Activated naive CD8-positive, alpha-beta T cell treated with anti-CD3 and anti-CD28 coated beads, Interleukin-2, amount 10 ng/mL, durations not matched to agents 7 days and 5 days (primary cell): ENCODE measurements at regions not wholly inside any gene's neighbourhood (a gene's known extent, or its start where the extent isn't known, plus 50 kb on each side); places are given as distances from the start of the nearest gene placed in this dataset.

ENCODE experiments used
- ATAC-seq: fragments of 150-1000 bp; cut with Tn5 transposase; one replicate; pipeline ENCODE4 v1.10.0; 2021; ENCODE audit warnings: low read depth, moderate library complexity
- POLR2A ChIA-PET: fragments of 350-600 bp; sonication (Branson Sonifier 250); formaldehyde crosslinking; loops from one replicate; lab custom pipeline; 2021; ENCODE audit warnings: antibody characterized with exemption; lab: Charles Lee
- DNase-seq: peaks from one replicate; pipeline ENCODE4 v3.0.0; 2021
- H3K27ac Mint-ChIP-seq: one replicate; pipeline ENCODE4 v1.8.0; 2022; ENCODE audit warnings: mild to moderate bottlenecking, mixed read lengths
- H3K27me3 Mint-ChIP-seq: one replicate; pipeline ENCODE4 v1.8.0; 2022; ENCODE audit warnings: mild to moderate bottlenecking, moderate library complexity, mixed read lengths
- H3K36me3 Mint-ChIP-seq: one replicate; pipeline ENCODE4 v1.8.0; 2021; ENCODE audit warnings: mild to moderate bottlenecking, mixed read lengths
- H3K4me1 Mint-ChIP-seq: one replicate; pipeline ENCODE4 v1.8.0; 2021; ENCODE audit warnings: mixed read lengths
- H3K4me3 Mint-ChIP-seq: one replicate; pipeline ENCODE4 v1.8.0; 2022; ENCODE audit warnings: mild to moderate bottlenecking, moderate library complexity, mixed read lengths
- H3K9me3 Mint-ChIP-seq: one replicate; pipeline ENCODE4 v1.8.0; 2021; ENCODE audit warnings: mixed read lengths

GRCh38 chr10:56298941-56299340 lies 62.1 kb downstream of the ZWINT start:
- ATAC-seq (no peak), DNase-seq (no peak)
- no peak overlapping the region for H3K27ac Mint-ChIP-seq
- H3K4me3 Mint-ChIP-seq, result no peak overlapping the region
- no peaks in the 10 kb centered on the region for H3K27me3 Mint-ChIP-seq
- no peaks in the 10 kb centered on the region for H3K36me3 Mint-ChIP-seq
- H3K4me1 Mint-ChIP-seq, result no peaks in the 10 kb centered on the region
- H3K9me3 Mint-ChIP-seq, result no peaks in the 10 kb centered on the region
- POLR2A ChIA-PET, result no interaction called here

GRCh38 chr10:56296618-56297017 lies 64.4 kb downstream of the ZWINT start:
- DNase-seq, result no peak
- Mint-ChIP-seq H3K4me3 (no peak overlapping the region), H3K4me1 (no peaks in the 10 kb centered on the region), H3K27ac (no peak overlapping the region), H3K36me3 (no peaks in the 10 kb centered on the region), H3K9me3 (no peaks in the 10 kb centered on the region), H3K27me3 (no peaks in the 10 kb centered on the region)
- ATAC-seq, result no peak
- POLR2A ChIA-PET, result no interaction called here

GRCh38 chr10:56288403-56288802 lies 72.7 kb downstream of the ZWINT start:
- POLR2A ChIA-PET, result no interaction called here
- Mint-ChIP-seq H3K4me1 (no peaks in the 10 kb centered on the region), H3K9me3 (no peaks in the 10 kb centered on the region), H3K27ac (no peak overlapping the region), H3K27me3 (peaks cover 2% of the 10 kb centered on the region), H3K4me3 (no peak overlapping the region), H3K36me3 (no peaks in the 10 kb centered on the region)
- DNase-seq, result no peak
- ATAC-seq, result no peak

GRCh38 chr10:56286096-56286495 lies 75.0 kb downstream of the ZWINT start:
- Mint-ChIP-seq H3K27me3 (peaks cover 2% of the 10 kb centered on the region), H3K4me3 (no peak overlapping the region), H3K36me3 (no peaks in the 10 kb centered on the region), H3K9me3 (no peaks in the 10 kb centered on the region), H3K27ac (no peak overlapping the region), H3K4me1 (no peaks in the 10 kb centered on the region)
- DNase-seq, result no peak
- POLR2A ChIA-PET, result no interaction called here
- no peak for ATAC-seq

GRCh38 chr10:56279270-56279669 lies 81.8 kb downstream of the ZWINT start:
- Mint-ChIP-seq H3K4me3 (no peak overlapping the region), H3K9me3 (no peaks in the 10 kb centered on the region), H3K27ac (no peak overlapping the region), H3K27me3 (no peaks in the 10 kb centered on the region), H3K36me3 (no peaks in the 10 kb centered on the region), H3K4me1 (no peaks in the 10 kb centered on the region)
- POLR2A ChIA-PET, result no interaction called here
- ATAC-seq (no peak), DNase-seq (no peak)

GRCh38 chr10:56269181-56269580 lies 91.9 kb downstream of the ZWINT start:
- H3K27me3 Mint-ChIP-seq, result no peaks in the 10 kb centered on the region
- H3K4me3 Mint-ChIP-seq, result no peak overlapping the region
- DNase-seq, result no peak
- no peak overlapping the region for H3K27ac Mint-ChIP-seq
- H3K9me3 Mint-ChIP-seq, result no peaks in the 10 kb centered on the region
- H3K4me1 Mint-ChIP-seq, result no peaks in the 10 kb centered on the region
- POLR2A ChIA-PET, result no interaction called here
- H3K36me3 Mint-ChIP-seq, result no peaks in the 10 kb centered on the region
- ATAC-seq, result no peak

- Mint-ChIP-seq H3K9me3 (no peaks in the 10 kb centered on the region), H3K27me3 (no peaks in the 10 kb centered on the region), H3K36me3 (no peaks in the 10 kb centered on the region), H3K27ac (no peak overlapping the region), H3K4me1 (no peaks in the 10 kb centered on the region), H3K4me3 (no peak overlapping the region)
- no peak for DNase-seq
- POLR2A ChIA-PET, result no interaction called here
- ATAC-seq, result no peak
These were observed 94.9 kb downstream of the ZWINT start for GRCh38 chr10:56266120-56266519.

GRCh38 chr10:56258991-56259390 lies 102.1 kb downstream of the ZWINT start:
- Mint-ChIP-seq H3K27ac (no peak overlapping the region), H3K9me3 (peaks cover 2% of the 10 kb centered on the region), H3K4me3 (no peak overlapping the region), H3K36me3 (no peaks in the 10 kb centered on the region), H3K27me3 (no peaks in the 10 kb centered on the region), H3K4me1 (no peaks in the 10 kb centered on the region)
- no peak for ATAC-seq
- no peak for DNase-seq
- POLR2A ChIA-PET, result no interaction called here

- Mint-ChIP-seq H3K4me3 (no peak overlapping the region), H3K4me1 (no peaks in the 10 kb centered on the region), H3K27ac (no peak overlapping the region), H3K27me3 (no peaks in the 10 kb centered on the region), H3K9me3 (peaks cover 6% of the 10 kb centered on the region), H3K36me3 (no peaks in the 10 kb centered on the region)
- POLR2A ChIA-PET, result no interaction called here
- ATAC-seq, result no peak
- no peak for DNase-seq
These were observed 102.7 kb downstream of the ZWINT start for GRCh38 chr10:56258378-56258777.

- POLR2A ChIA-PET, result no interaction called here
- no peaks in the 10 kb centered on the region for H3K27me3 Mint-ChIP-seq
- ATAC-seq (no peak), DNase-seq (no peak)
- H3K27ac Mint-ChIP-seq, result no peak overlapping the region
- no peak overlapping the region for H3K4me3 Mint-ChIP-seq
- no peaks in the 10 kb centered on the region for H3K4me1 Mint-ChIP-seq
- no peaks in the 10 kb centered on the region for H3K36me3 Mint-ChIP-seq
- peaks cover 6% of the 10 kb centered on the region for H3K9me3 Mint-ChIP-seq
These were observed 105.8 kb downstream of the ZWINT start for GRCh38 chr10:56255298-56255697.

- no peaks in the 10 kb centered on the region for H3K36me3 Mint-ChIP-seq
These were observed 120.6 kb downstream of the ZWINT start for GRCh38 chr10:56240471-56240870.

GRCh38 chr10:56231436-56231835 lies 129.6 kb downstream of the ZWINT start:
- no peaks in the 10 kb centered on the region for H3K9me3 Mint-ChIP-seq
- H3K27me3 Mint-ChIP-seq, result no peaks in the 10 kb centered on the region
- no peaks in the 10 kb centered on the region for H3K4me1 Mint-ChIP-seq
- POLR2A ChIA-PET, result no interaction called here
- DNase-seq, result no peak
- ATAC-seq, result no peak
- H3K27ac Mint-ChIP-seq, result no peak overlapping the region
- no peak overlapping the region for H3K4me3 Mint-ChIP-seq
- H3K36me3 Mint-ChIP-seq, result no peaks in the 10 kb centered on the region

More at GRCh38 chr10:56240471-56240870, 120.6 kb downstream of the ZWINT start:
- no peaks in the 10 kb centered on the region for H3K4me1 Mint-ChIP-seq
- POLR2A ChIA-PET, result no interaction called here
- no peak overlapping the region for H3K4me3 Mint-ChIP-seq
- DNase-seq, result no peak
- H3K27ac Mint-ChIP-seq, result no peak overlapping the region
- no peak for ATAC-seq
- H3K27me3 Mint-ChIP-seq, result no peaks in the 10 kb centered on the region
- no peaks in the 10 kb centered on the region for H3K9me3 Mint-ChIP-seq

GRCh38 chr10:56222237-56222636 lies 138.8 kb downstream of the ZWINT start:
- H3K27me3 Mint-ChIP-seq, result no peaks in the 10 kb centered on the region
- H3K27ac Mint-ChIP-seq, result no peak overlapping the region
- no peaks in the 10 kb centered on the region for H3K9me3 Mint-ChIP-seq
- DNase-seq (no peak), ATAC-seq (no peak)
- no peaks in the 10 kb centered on the region for H3K4me1 Mint-ChIP-seq
- no peak overlapping the region for H3K4me3 Mint-ChIP-seq
- POLR2A ChIA-PET, result interaction anchor here (0.5 kb wide), 1 partner anchor 80 kb away, joined by 3 read pairs; no protein-coding TSS in a partner anchor
- no peaks in the 10 kb centered on the region for H3K36me3 Mint-ChIP-seq

- Mint-ChIP-seq H3K27ac (no peak overlapping the region), H3K27me3 (no peaks in the 10 kb centered on the region), H3K36me3 (no peaks in the 10 kb centered on the region), H3K9me3 (peaks cover 4% of the 10 kb centered on the region), H3K4me3 (no peak overlapping the region), H3K4me1 (no peaks in the 10 kb centered on the region)
- DNase-seq (no peak), ATAC-seq (no peak)
- POLR2A ChIA-PET, result no interaction called here
These were observed 148.1 kb downstream of the ZWINT start for GRCh38 chr10:56212951-56213350.

GRCh38 chr10:56181607-56182006 lies 179.5 kb downstream of the ZWINT start:
- H3K27me3 Mint-ChIP-seq, result no peaks in the 10 kb centered on the region
- no peaks in the 10 kb centered on the region for H3K36me3 Mint-ChIP-seq
- H3K4me1 Mint-ChIP-seq, result no peaks in the 10 kb centered on the region
- no peak overlapping the region for H3K4me3 Mint-ChIP-seq
- peaks cover 4% of the 10 kb centered on the region for H3K9me3 Mint-ChIP-seq
- ATAC-seq (no peak), DNase-seq (no peak)
- H3K27ac Mint-ChIP-seq, result no peak overlapping the region
- POLR2A ChIA-PET, result no interaction called here
